SU-DHL-6 (cell line): ENCODE measurements at regions not wholly inside any gene's neighbourhood (a gene's known extent, or its start where the extent isn't known, plus 50 kb on each side); places are given as distances from the start of the nearest gene placed in this dataset.

Experiments
- H2AFZ ChIP-seq: fragments of 200-600 bp; sonication (generic); 2 replicates; pipeline ENCODE4 v1.6.1; 2014; ENCODE audit warnings: low read depth, mild to moderate bottlenecking, moderate library complexity, mixed read lengths, antibody characterized with exemption, low read length; ENCODE audit not compliant: severe bottlenecking
- H3F3A ChIP-seq: fragments of 200-600 bp; shearing (Covaris generic); 2 replicates; pipeline ENCODE4 v1.6.0; 2016; ENCODE audit warnings: antibody characterized with exemption, mild to moderate bottlenecking; ENCODE audit not compliant: insufficient read depth
- H3K27ac ChIP-seq: fragments of 200-600 bp; sonication (generic); 2 replicates; pipeline ENCODE4 v1.5.1; 2016; ENCODE audit warnings: low read depth, mild to moderate bottlenecking, low read length, moderate library complexity, mixed read lengths
- H3K27me3 ChIP-seq: fragments of 200-600 bp; sonication (generic), shearing (Covaris generic); 2 replicates; pipeline ENCODE4 v1.6.0; 2014; ENCODE audit warnings: mild to moderate bottlenecking, low read length
- H3K36me3 ChIP-seq: fragments of 200-600 bp; sonication (generic); 2 replicates; pipeline ENCODE4 v1.6.1; 2014; ENCODE audit warnings: mild to moderate bottlenecking, low read length, mixed read lengths
- H3K4me2 ChIP-seq: fragments of 300-600, 200-600 bp; shearing (Covaris generic), sonication (generic); 2 replicates; pipeline ENCODE4 v1.6.0; 2014; ENCODE audit warnings: low read length, low read depth, mild to moderate bottlenecking; ENCODE audit not compliant: poor library complexity, severe bottlenecking
- H3K4me3 ChIP-seq: fragments of 200-600 bp; sonication (generic); 2 replicates; pipeline ENCODE4 v1.5.1; 2014; ENCODE audit warnings: antibody characterized with exemption, low read length, mild to moderate bottlenecking, mixed read lengths; ENCODE audit not compliant: insufficient read depth, poor library complexity, severe bottlenecking
- H3K79me2 ChIP-seq: fragments of 200-600 bp; sonication (generic); 2 replicates; pipeline ENCODE4 v1.6.1; 2014; ENCODE audit warnings: mild to moderate bottlenecking, low read length, moderate library complexity; ENCODE audit not compliant: insufficient read depth
- H3K9ac ChIP-seq: fragments of 200-600 bp; sonication (generic); 2 replicates; pipeline ENCODE4 v1.7.0; 2014; ENCODE audit warnings: mild to moderate bottlenecking, low read length
- H3K9me2 ChIP-seq: fragments of 200-600 bp; sonication (generic); replicated peaks from 2 replicates; pipeline ENCODE4 v1.6.1; 2014; ENCODE audit warnings: low read length; ENCODE audit not compliant: insufficient read depth
- H3K9me3 ChIP-seq: fragments of 200-600 bp; sonication (generic); 2 replicates; pipeline ENCODE4 v1.6.1; 2014; ENCODE audit warnings: low read length, mixed read lengths; ENCODE audit not compliant: insufficient read depth
- H4K20me1 ChIP-seq: fragments of 200-600 bp; sonication (generic); 2 replicates; pipeline ENCODE4 v1.6.1; 2014; ENCODE audit warnings: low read depth, mild to moderate bottlenecking, antibody characterized with exemption, low read length, moderate library complexity, mixed read lengths
- EZH2phosphoT487 ChIP-seq: fragments of 200-600 bp; sonication (generic), shearing (Covaris generic); conservative IDR thresholded peaks from 2 replicates; pipeline ENCODE4 v1.6.1; 2018; ENCODE audit warnings: mild to moderate bottlenecking, antibody characterized with exemption, low read length, moderate library complexity, mixed read lengths
- TF ChIP-seq, protein P1 (sequence below): fragments of 200-600 bp; sonication (generic); IDR thresholded peaks from one replicate; pipeline ENCODE4 v1.5.1; 2017; ENCODE audit warnings: antibody characterized with exemption, mild to moderate bottlenecking, low read length, moderate library complexity; ENCODE audit not compliant: insufficient read depth, poor library complexity, severe bottlenecking

- H3K36me3 ChIP-seq, result no peaks in the 10 kb centered on the region
- no peak overlapping the region for H2AFZ ChIP-seq
- no peaks in the 10 kb centered on the region for H3F3A ChIP-seq
- H3K4me3 ChIP-seq, result no peak overlapping the region
- H3K27ac ChIP-seq, result no peak overlapping the region
- no peak overlapping the region for H3K4me2 ChIP-seq
- no peak overlapping the region for H3K9ac ChIP-seq
- no peaks in the 10 kb centered on the region for H3K9me2 ChIP-seq
- H3K79me2 ChIP-seq, result no peaks in the 10 kb centered on the region
- no peaks in the 10 kb centered on the region for H3K9me3 ChIP-seq
- H4K20me1 ChIP-seq, result no peaks in the 10 kb centered on the region
- TF ChIP-seq EZH2phosphoT487, result no peak
- TF ChIP-seq, protein P1, sequence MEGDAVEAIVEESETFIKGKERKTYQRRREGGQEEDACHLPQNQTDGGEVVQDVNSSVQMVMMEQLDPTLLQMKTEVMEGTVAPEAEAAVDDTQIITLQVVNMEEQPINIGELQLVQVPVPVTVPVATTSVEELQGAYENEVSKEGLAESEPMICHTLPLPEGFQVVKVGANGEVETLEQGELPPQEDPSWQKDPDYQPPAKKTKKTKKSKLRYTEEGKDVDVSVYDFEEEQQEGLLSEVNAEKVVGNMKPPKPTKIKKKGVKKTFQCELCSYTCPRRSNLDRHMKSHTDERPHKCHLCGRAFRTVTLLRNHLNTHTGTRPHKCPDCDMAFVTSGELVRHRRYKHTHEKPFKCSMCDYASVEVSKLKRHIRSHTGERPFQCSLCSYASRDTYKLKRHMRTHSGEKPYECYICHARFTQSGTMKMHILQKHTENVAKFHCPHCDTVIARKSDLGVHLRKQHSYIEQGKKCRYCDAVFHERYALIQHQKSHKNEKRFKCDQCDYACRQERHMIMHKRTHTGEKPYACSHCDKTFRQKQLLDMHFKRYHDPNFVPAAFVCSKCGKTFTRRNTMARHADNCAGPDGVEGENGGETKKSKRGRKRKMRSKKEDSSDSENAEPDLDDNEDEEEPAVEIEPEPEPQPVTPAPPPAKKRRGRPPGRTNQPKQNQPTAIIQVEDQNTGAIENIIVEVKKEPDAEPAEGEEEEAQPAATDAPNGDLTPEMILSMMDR, result no peak
- H3K27me3 ChIP-seq, result no peaks in the 10 kb centered on the region
Measured at GRCh38 chr9:118606668-118607067, 762.6 kb downstream of the BRINP1 start.

DNA sequence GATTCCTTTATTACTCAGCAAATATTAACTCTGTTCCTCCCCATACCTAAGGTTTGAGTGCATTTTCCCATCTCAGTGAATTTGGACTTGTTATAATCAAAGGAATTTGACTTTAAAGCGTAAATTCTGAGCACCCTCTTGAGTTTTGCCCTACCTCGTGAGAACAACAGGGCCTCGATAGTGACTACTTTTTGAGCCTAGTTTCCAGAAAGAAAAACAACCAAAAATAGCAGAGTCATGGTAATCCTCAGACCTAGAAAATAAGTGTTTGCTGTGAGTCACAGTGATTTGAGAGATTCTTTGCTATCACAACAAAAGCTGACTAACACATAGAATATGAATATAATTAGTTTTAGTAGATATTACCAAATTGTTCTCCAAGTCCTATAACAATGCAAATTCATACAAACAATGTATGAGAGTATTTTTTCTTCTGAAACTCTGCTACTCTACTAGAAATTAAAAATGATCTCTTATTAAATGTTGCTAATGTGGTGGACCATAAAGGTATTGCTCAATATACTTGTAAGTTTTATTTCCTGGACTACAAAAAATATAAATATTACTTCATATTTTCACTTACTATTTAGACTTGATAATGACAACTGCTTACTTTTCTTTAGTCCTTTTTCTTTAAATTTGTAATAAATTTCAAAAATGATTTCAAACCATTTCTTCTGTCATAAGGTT is 759.7 kb downstream of the BRINP1 start:
- H3K27me3 ChIP-seq, result no peaks in the 10 kb centered on the region
- H3K27ac ChIP-seq, result no peak overlapping the region
- no peak overlapping the region for H2AFZ ChIP-seq
- no peaks in the 10 kb centered on the region for H3F3A ChIP-seq
- H3K4me3 ChIP-seq, result no peak overlapping the region
- no peak for TF ChIP-seq EZH2phosphoT487
- TF ChIP-seq, protein P1, result no peak
- H3K9me3 ChIP-seq, result no peaks in the 10 kb centered on the region
- no peaks in the 10 kb centered on the region for H3K9me2 ChIP-seq
- no peaks in the 10 kb centered on the region for H3K36me3 ChIP-seq
- no peaks in the 10 kb centered on the region for H3K79me2 ChIP-seq
- no peak overlapping the region for H3K9ac ChIP-seq
- H3K4me2 ChIP-seq, result no peak overlapping the region
- H4K20me1 ChIP-seq, result no peaks in the 10 kb centered on the region

DNA sequence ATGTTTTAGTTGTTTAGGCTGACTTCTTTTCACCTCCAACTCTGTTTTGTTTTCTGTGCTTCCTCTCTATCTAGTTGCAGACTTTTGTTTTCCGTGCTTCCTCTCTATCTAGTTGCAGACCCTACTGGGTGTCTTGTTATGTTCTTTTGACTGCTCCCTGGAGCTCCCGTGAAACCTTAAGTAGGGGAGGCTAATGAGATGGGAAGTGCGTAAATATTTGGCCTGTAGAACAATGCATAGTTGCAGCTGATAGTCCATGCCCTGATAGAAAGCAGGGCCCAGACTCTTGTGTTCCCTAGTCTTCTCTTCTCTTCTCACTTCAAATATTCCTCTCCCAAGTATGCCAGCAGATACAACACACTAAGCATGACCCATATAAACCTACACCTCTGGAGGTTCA is 757.0 kb downstream of the BRINP1 start:
- TF ChIP-seq, protein P1, result no peak
- no peak for TF ChIP-seq EZH2phosphoT487
- Histone ChIP-seq H3K9me3 (no peaks in the 10 kb centered on the region), H3K27me3 (no peaks in the 10 kb centered on the region), H3F3A (no peaks in the 10 kb centered on the region), H3K4me2 (no peak overlapping the region), H2AFZ (no peak overlapping the region), H3K9ac (no peak overlapping the region), H3K4me3 (no peak overlapping the region), H3K27ac (no peak overlapping the region), H3K36me3 (no peaks in the 10 kb centered on the region), H3K9me2 (no peaks in the 10 kb centered on the region), H3K79me2 (no peaks in the 10 kb centered on the region), H4K20me1 (no peaks in the 10 kb centered on the region)
